ENCODE measurements at regions not wholly inside any gene's neighbourhood (a gene's known extent, or its start where the extent isn't known, plus 50 kb on each side); places are given as distances from the start of the nearest gene placed in this dataset.
"Not testable (repeated sequence)": the region's sequence is repeated elsewhere in the genome, so short reads cannot be mapped to it uniquely, and the experiment has no call there.

- no peak for DNase-seq (ENCODE audit: low read depth)
Observed at GRCh38 chr15:93941697-93942096, 289.7 kb upstream of the MCTP2 start.

GRCh38 chr15:93940226-93940625 is 291.1 kb upstream of the MCTP2 start:
- DNase-seq (ENCODE audit: low read depth): no peak

- DNase-seq (ENCODE audit: low read depth): no peak
Observed at GRCh38 chr15:93932164-93932776, 299.1 kb upstream of the MCTP2 start.

- no peak for DNase-seq (ENCODE audit: low read depth)
Observed at GRCh38 chr15:93929375-93930094, 301.8 kb upstream of the MCTP2 start.

GRCh38 chr15:93920204-93920603 is 311.2 kb upstream of the MCTP2 start:
- DNase-seq (ENCODE audit: low read depth): no peak

GRCh38 chr15:93918801-93919200 is 312.6 kb upstream of the MCTP2 start:
- DNase-seq (ENCODE audit: low read depth): not testable (repeated sequence)

GRCh38 chr15:93917181-93917580 is 314.2 kb upstream of the MCTP2 start:
- DNase-seq (ENCODE audit: low read depth): no peak

GRCh38 chr15:93913871-93914270 is 317.5 kb upstream of the MCTP2 start:
- no peak for DNase-seq (ENCODE audit: low read depth)

- no peak for DNase-seq (ENCODE audit: low read depth)
Observed at GRCh38 chr15:93913310-93913709, 318.1 kb upstream of the MCTP2 start.

- DNase-seq (ENCODE audit: low read depth): no peak
Observed at GRCh38 chr15:93900476-93901400, 330.6 kb upstream of the MCTP2 start.

GRCh38 chr15:93899817-93900216 is 331.5 kb upstream of the MCTP2 start:
- no peak for DNase-seq (ENCODE audit: low read depth)

GRCh38 chr15:93897377-93897776 is 334.0 kb upstream of the MCTP2 start:
- no peak for DNase-seq (ENCODE audit: low read depth)

- no peak for DNase-seq (ENCODE audit: low read depth)
Observed at GRCh38 chr15:93895976-93896770, 335.2 kb upstream of the MCTP2 start.

GRCh38 chr15:93894438-93895036 is 336.8 kb upstream of the MCTP2 start:
- no peak for DNase-seq (ENCODE audit: low read depth)

- DNase-seq (ENCODE audit: low read depth): no peak
Observed at GRCh38 chr15:93887151-93887550, 344.2 kb upstream of the MCTP2 start.

GRCh38 chr15:93882779-93883178 is 348.6 kb upstream of the MCTP2 start:
- DNase-seq (ENCODE audit: low read depth): no peak

GRCh38 chr15:93882141-93882540 is 349.2 kb upstream of the MCTP2 start:
- no peak for DNase-seq (ENCODE audit: low read depth)

GRCh38 chr15:93881310-93881709 is 350.1 kb upstream of the MCTP2 start:
- DNase-seq (ENCODE audit: low read depth): no peak

GRCh38 chr15:93880358-93880757 is 351.0 kb upstream of the MCTP2 start:
- DNase-seq (ENCODE audit: low read depth): no peak

- no peak for DNase-seq (ENCODE audit: low read depth)
Observed at GRCh38 chr15:93870583-93870982, 360.8 kb upstream of the MCTP2 start.

- DNase-seq (ENCODE audit: low read depth): no peak
Observed at GRCh38 chr15:93866948-93867347, 364.4 kb upstream of the MCTP2 start.

GRCh38 chr15:93866476-93866875 is 364.9 kb upstream of the MCTP2 start:
- DNase-seq (ENCODE audit: low read depth): no peak
